Common myeloid progenitor, CD34-positive (primary cell): ENCODE measurements at regions not wholly inside any gene's neighbourhood (a gene's known extent, or its start where the extent isn't known, plus 50 kb on each side); places are given as distances from the start of the nearest gene placed in this dataset.

Source experiments
- CTCF ChIA-PET: fragments of 350-600 bp; sonication (Branson Sonifier 250); formaldehyde crosslinking; loops from one replicate; lab custom pipeline; 2021; ENCODE audit warnings: antibody characterized with exemption; lab: Charles Lee
- POLR2A ChIA-PET: fragments of 350-600 bp; sonication (Branson Sonifier 250); formaldehyde crosslinking; loops from one replicate; lab custom pipeline; 2021; ENCODE audit warnings: antibody characterized with exemption; lab: Charles Lee
- DNase-seq, 3 donors: peaks; one replicate each; pipeline versions ENCODE4 v3.0.0 to v3.0.0-alpha.2; 2013
- H3K27ac ChIP-seq, 2 experiments: 1 replicate in 1 of 2; 2 replicates in 1 of 2; pipeline ENCODE4 v1.7.0; 2013; ENCODE audit warnings: inconsistent platforms in 2 of 2, low read length in 2 of 2, mild to moderate bottlenecking in 2 of 2, low read depth in 1 of 2, moderate library complexity in 1 of 2; ENCODE audit not compliant: severe bottlenecking in 2 of 2, insufficient read depth in 1 of 2, poor library complexity in 1 of 2
- H3K27me3 ChIP-seq, 5 experiments: replicated peaks in 2 of 5; 1 replicate in 3 of 5; 2 replicates in 2 of 5; pipeline versions ENCODE4 v1.6.1 to v1.7.0; 2013; ENCODE audit warnings: low read length in 4 of 5, mild to moderate bottlenecking in 2 of 5, moderate library complexity in 2 of 5, inconsistent platforms in 1 of 5; ENCODE audit not compliant: insufficient read depth in 5 of 5, control insufficient read depth in 4 of 5
- H3K36me3 ChIP-seq, 4 experiments: 1 replicate in 2 of 4; 2 replicates in 2 of 4; pipeline versions ENCODE4 v1.6.1 to v1.7.0; 2013; ENCODE audit warnings: low read length in 3 of 4, control low read depth in 1 of 4, mild to moderate bottlenecking in 1 of 4; ENCODE audit not compliant: control insufficient read depth in 4 of 4, insufficient read depth in 4 of 4
- H3K4me1 ChIP-seq, 4 experiments: 1 replicate in 3 of 4; 2 replicates in 1 of 4; pipeline versions ENCODE4 v1.6.1 to v1.7.1; 2013; ENCODE audit warnings: low read length in 3 of 4, mild to moderate bottlenecking in 3 of 4, control low read depth in 1 of 4, inconsistent platforms in 1 of 4, moderate library complexity in 1 of 4; ENCODE audit not compliant: control insufficient read depth in 4 of 4, insufficient read depth in 4 of 4; ENCODE audit errors: control extremely low read depth in 1 of 4
- H3K4me3 ChIP-seq, 7 experiments: 1 replicate in 4 of 7; 2 replicates in 3 of 7; pipeline versions ENCODE4 v1.5.1 to v1.7.0; 2013; ENCODE audit warnings: mild to moderate bottlenecking in 7 of 7, low read length in 6 of 7, moderate library complexity in 6 of 7, inconsistent platforms in 2 of 7, low read depth in 2 of 7, control low read depth in 1 of 7; ENCODE audit not compliant: insufficient read depth in 4 of 7, control insufficient read depth in 1 of 7; ENCODE audit errors: extremely low read depth in 1 of 7
- H3K9me3 ChIP-seq, 5 experiments: 1 replicate in 4 of 5; 2 replicates in 1 of 5; pipeline versions ENCODE4 v1.6.1 to v1.7.1; 2013; ENCODE audit warnings: low read length in 4 of 5, mild to moderate bottlenecking in 2 of 5, inconsistent platforms in 1 of 5, low read depth in 1 of 5, moderate library complexity in 1 of 5; ENCODE audit not compliant: control insufficient read depth in 4 of 5, insufficient read depth in 2 of 5; ENCODE audit errors: control extremely low read depth in 1 of 5
- WGBS: methylation state at CpG from one replicate; pipeline ENCODE4 v1.1.5; 2013; ENCODE audit not compliant: insufficient coverage; 5-methylcytosine and 5-hydroxymethylcytosine counted together

DNA sequence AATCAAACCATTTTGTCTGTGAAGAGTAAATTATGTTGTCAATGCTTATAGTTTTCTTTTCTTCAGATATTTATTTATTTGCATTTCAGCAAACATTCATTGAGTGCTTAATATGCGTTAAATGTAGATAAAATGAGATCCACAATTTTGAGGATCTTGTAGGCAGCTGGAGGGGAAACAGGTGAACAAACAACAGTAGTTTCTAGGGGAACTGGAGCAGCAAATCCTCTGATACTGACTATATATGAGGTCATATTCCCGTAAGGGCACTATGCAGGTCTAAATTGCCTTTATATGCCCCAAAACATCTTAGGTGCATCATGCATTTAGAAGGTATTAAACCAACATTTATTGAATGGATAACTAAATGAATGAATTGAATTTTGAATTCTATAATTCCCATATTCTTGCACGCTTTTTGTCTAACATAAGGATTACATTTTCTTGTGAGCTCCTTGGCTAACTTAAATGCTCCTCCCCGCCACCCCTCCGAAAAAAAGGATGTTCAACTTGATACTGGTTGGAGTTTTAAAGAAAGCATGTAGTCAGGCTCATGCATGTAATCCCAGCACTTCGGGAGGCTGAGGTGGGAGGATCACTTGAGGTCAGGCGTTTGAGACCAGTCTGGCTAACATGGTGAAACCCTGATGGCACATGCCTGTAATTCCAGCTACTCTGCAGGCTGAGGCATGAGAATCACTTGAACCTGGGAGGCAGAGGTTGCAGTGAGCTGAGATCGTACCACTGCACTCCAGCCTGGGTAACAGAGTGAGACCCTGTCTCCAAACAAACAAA, 299.8 kb downstream of the TMEM38B start:
- DNase-seq, result no peak
- Histone ChIP-seq H3K9me3 (no peaks in the 10 kb centered on the region), H3K27ac (no peak overlapping the region), H3K36me3 (no peaks in the 10 kb centered on the region), H3K4me1 (no peaks in the 10 kb centered on the region), H3K4me3 (no peak overlapping the region), H3K27me3 (no peaks in the 10 kb centered on the region)
- WGBS, result 100% methylated on average over 5 of the region's 8 CpGs
- ChIA-PET CTCF (no interaction called here), POLR2A (no interaction called here)

- ChIA-PET CTCF (no interaction called here), POLR2A (no interaction called here)
- peak in 1 of 3 donors; percentile 0 for DNase-seq
- Histone ChIP-seq H3K4me1 (no peaks in the 10 kb centered on the region), H3K4me3 (no peak overlapping the region), H3K27ac (no peak overlapping the region), H3K36me3 (no peaks in the 10 kb centered on the region), H3K27me3 (no peaks in the 10 kb centered on the region), H3K9me3 (no peaks in the 10 kb centered on the region)
- 63% methylated on average over 1 of the region's 2 CpGs for WGBS
These were observed 300.6 kb downstream of the TMEM38B start for GRCh38 chr9:105994970-105995369.

GRCh38 chr9:106017198-106017740, 322.9 kb downstream of the TMEM38B start:
- Histone ChIP-seq H3K4me3 (no peak overlapping the region), H3K9me3 (no peaks in the 10 kb centered on the region)
- POLR2A ChIA-PET, result no interaction called here

GRCh38 chr9:106019039-106019680, 324.8 kb downstream of the TMEM38B start:
- DNase-seq, result no peak
- CTCF ChIA-PET, result no interaction called here

More at GRCh38 chr9:106017198-106017740, 322.9 kb downstream of the TMEM38B start:
- no peak for DNase-seq
- H3K27ac ChIP-seq, result no peak overlapping the region
- 100% methylated on average over 2 of the region's 4 CpGs for WGBS
- CTCF ChIA-PET, result no interaction called here
- no peaks in the 10 kb centered on the region for H3K36me3 ChIP-seq
- H3K27me3 ChIP-seq, result no peaks in the 10 kb centered on the region
- no peaks in the 10 kb centered on the region for H3K4me1 ChIP-seq

GRCh38 chr9:106019702-106020101, 325.4 kb downstream of the TMEM38B start:
- 100% methylated on average over 5 of the region's 5 CpGs for WGBS
- no peaks in the 10 kb centered on the region for H3K4me1 ChIP-seq
- CTCF ChIA-PET, result no interaction called here
- H3K36me3 ChIP-seq, result no peaks in the 10 kb centered on the region
- no peak overlapping the region for H3K27ac ChIP-seq
- H3K9me3 ChIP-seq, result no peaks in the 10 kb centered on the region
- POLR2A ChIA-PET, result no interaction called here
- no peak for DNase-seq
- H3K4me3 ChIP-seq, result no peak overlapping the region
- no peaks in the 10 kb centered on the region for H3K27me3 ChIP-seq

More at GRCh38 chr9:106019039-106019680, 324.8 kb downstream of the TMEM38B start:
- no peaks in the 10 kb centered on the region for H3K27me3 ChIP-seq
- H3K4me3 ChIP-seq, result no peak overlapping the region
- no peaks in the 10 kb centered on the region for H3K4me1 ChIP-seq
- POLR2A ChIA-PET, result no interaction called here
- no peak overlapping the region for H3K27ac ChIP-seq
- H3K9me3 ChIP-seq, result no peaks in the 10 kb centered on the region
- no peaks in the 10 kb centered on the region for H3K36me3 ChIP-seq
- 100% methylated on average over 2 of the region's 3 CpGs for WGBS

- no peaks in the 10 kb centered on the region for H3K27me3 ChIP-seq
- CTCF ChIA-PET, result no interaction called here
These were observed 325.8 kb downstream of the TMEM38B start for GRCh38 chr9:106020186-106020585.

DNA sequence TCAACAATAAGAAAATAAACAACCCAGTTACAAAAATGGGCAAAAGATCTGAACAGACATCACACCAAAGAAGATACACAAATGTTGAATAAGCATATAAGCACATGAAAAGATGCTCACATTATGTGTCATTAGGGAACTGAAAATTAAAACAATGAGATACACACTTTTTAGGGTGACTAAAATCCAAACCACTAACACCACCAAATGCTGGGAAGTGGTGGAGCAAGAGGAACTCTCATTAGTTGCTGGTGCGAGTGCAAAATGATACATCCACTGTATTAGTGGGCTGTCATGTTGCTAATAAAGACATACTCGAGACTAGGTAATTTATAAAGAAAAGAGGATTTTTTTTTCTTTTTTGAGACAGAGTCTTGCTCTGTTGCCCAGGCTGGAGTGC, 329.1 kb downstream of the TMEM38B start:
- no CpG with 5 or more reads among the region's 2 CpGs for WGBS
- DNase-seq, result no peak
- H3K9me3 ChIP-seq, result no peaks in the 10 kb centered on the region
- no peaks in the 10 kb centered on the region for H3K27me3 ChIP-seq
- H3K4me3 ChIP-seq, result no peak overlapping the region
- H3K27ac ChIP-seq, result no peak overlapping the region
- CTCF ChIA-PET, result no interaction called here
- POLR2A ChIA-PET, result no interaction called here
- H3K4me1 ChIP-seq, result no peaks in the 10 kb centered on the region
- H3K36me3 ChIP-seq, result no peaks in the 10 kb centered on the region

More at GRCh38 chr9:106020186-106020585, 325.8 kb downstream of the TMEM38B start:
- POLR2A ChIA-PET, result no interaction called here
- WGBS, result 100% methylated on average over 1 of the region's 2 CpGs
- Histone ChIP-seq H3K4me3 (no peak overlapping the region), H3K27ac (no peak overlapping the region), H3K36me3 (no peaks in the 10 kb centered on the region), H3K9me3 (no peaks in the 10 kb centered on the region), H3K4me1 (no peaks in the 10 kb centered on the region)
- no peak for DNase-seq
